ENCODE measurements at regions not wholly inside any gene's neighbourhood (a gene's known extent, or its start where the extent isn't known, plus 50 kb on each side); places are given as distances from the start of the nearest gene placed in this dataset.
A peak's percentile ranks its signal among the peaks of the same experiment; 100 is the strongest.

- Histone ChIP-seq H3K4me1 (no peaks in the 10 kb centered on the region), H3K9me3 (no peaks in the 10 kb centered on the region), H3K27me3 (no peaks in the 10 kb centered on the region), H3K27ac (no peak overlapping the region), H3K36me3 (no peaks in the 10 kb centered on the region), H3K4me3 (no peak overlapping the region)
- ATAC-seq (ENCODE audit: low FRiP score in 2 of 2) (no peak), DNase-seq (no peak)
- TF ChIP-seq CTCF (IDR thresholded peaks at IDR 0.05): no peak
- TF ChIP-seq POLR2A (IDR thresholded peaks at IDR 0.05): no peak
- WGBS, 2 donors: 92 to 94% methylated on average over 6 to 12 of the region's 12 CpGs
These were observed 130.8 kb downstream of the ZBTB18 start for GRCh38 chr1:244181867-244182266.

DNA sequence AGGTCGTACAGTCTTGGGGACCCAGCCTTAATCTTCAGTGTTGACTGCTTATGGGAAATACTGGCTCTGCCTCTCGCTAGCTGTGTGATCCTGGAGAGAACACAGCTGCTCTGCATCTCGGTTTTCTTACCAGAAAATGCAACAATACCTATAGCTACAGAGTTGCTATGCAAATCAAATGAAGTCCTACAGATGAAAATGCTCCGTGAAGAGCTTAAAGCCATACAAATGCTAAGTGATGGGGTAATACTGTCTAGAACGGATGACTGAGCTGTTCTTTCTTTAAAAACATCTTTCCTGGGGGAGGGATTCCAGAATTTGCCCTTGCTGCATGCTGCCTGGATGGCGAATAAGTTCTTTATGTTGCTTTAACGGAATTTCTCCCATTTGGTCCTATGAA, 132.0 kb downstream of the ZBTB18 start:
- Histone ChIP-seq H3K9me3 (no peaks in the 10 kb centered on the region), H3K4me3 (no peak overlapping the region), H3K4me1 (no peaks in the 10 kb centered on the region), H3K27ac (no peak overlapping the region), H3K36me3 (no peaks in the 10 kb centered on the region), H3K27me3 (no peaks in the 10 kb centered on the region)
- DNase-seq (no peak), ATAC-seq (ENCODE audit: low FRiP score in 2 of 2) (no peak)
- WGBS, 2 donors: 81 to 82% methylated on average over 7 of the region's 7 CpGs
- no peak for TF ChIP-seq POLR2A (IDR thresholded peaks at IDR 0.05)
- TF ChIP-seq POLR2AphosphoS5 (IDR thresholded peaks at IDR 0.05): no peak
- TF ChIP-seq EP300 (IDR thresholded peaks at IDR 0.05): no peak
- no peak for TF ChIP-seq CTCF (IDR thresholded peaks at IDR 0.05)

GRCh38 chr1:244186372-244186771, 135.3 kb downstream of the ZBTB18 start:
- DNase-seq: no peak
- no peak overlapping the region for H3K27ac ChIP-seq
- no peak overlapping the region for H3K4me3 ChIP-seq
- H3K9me3 ChIP-seq: peaks cover 0 to 7% (median 0%) of the 10 kb centered on the region in 4 donors
- TF ChIP-seq POLR2AphosphoS5 (IDR thresholded peaks at IDR 0.05): no peak
- no peak for TF ChIP-seq CTCF (IDR thresholded peaks at IDR 0.05)
- TF ChIP-seq EP300 (IDR thresholded peaks at IDR 0.05): no peak
- TF ChIP-seq POLR2A (IDR thresholded peaks at IDR 0.05): no peak
- no peaks in the 10 kb centered on the region for H3K36me3 ChIP-seq
- no peaks in the 10 kb centered on the region for H3K27me3 ChIP-seq
- H3K4me1 ChIP-seq: no peaks in the 10 kb centered on the region
- WGBS, 2 donors: 90% methylated on average over 10 of the region's 10 CpGs
- ATAC-seq (ENCODE audit: low FRiP score in 2 of 2): no peak

DNA sequence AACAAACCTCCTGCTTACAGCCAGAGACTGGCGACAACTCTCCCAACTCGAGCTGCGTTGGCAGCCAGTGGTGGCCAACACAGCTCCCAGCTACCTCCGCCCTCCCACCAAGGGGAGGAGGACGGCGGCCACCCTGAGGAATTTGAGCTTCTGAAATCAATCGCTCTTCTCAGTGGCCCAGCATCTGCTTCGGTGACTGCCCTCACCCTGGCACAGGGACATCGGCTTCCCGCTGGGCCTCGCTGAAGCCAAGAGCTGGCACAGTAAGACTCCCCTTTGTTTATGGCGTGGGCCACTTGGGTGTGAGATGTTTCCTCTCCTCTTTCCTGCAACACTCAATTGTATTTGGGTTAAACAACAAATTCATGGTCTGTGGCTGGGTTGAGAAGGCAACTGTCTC, 136.2 kb downstream of the ZBTB18 start:
- H3K9me3 ChIP-seq: peaks cover 0 to 7% (median 0%) of the 10 kb centered on the region in 4 donors
- no peak overlapping the region for H3K27ac ChIP-seq
- 70 to 78% methylated on average over 11 to 12 of the region's 12 CpGs for WGBS, 2 donors
- no peaks in the 10 kb centered on the region for H3K4me1 ChIP-seq
- H3K4me3 ChIP-seq: no peak overlapping the region
- TF ChIP-seq EP300 (IDR thresholded peaks at IDR 0.05) (no peak), POLR2A (IDR thresholded peaks at IDR 0.05) (no peak), CTCF (IDR thresholded peaks at IDR 0.05) (no peak)
- H3K36me3 ChIP-seq: no peaks in the 10 kb centered on the region
- ATAC-seq (ENCODE audit: low FRiP score in 2 of 2) (no peak), DNase-seq (peak in 1 of 2 donors; percentile 43)
- no peaks in the 10 kb centered on the region for H3K27me3 ChIP-seq

DNA sequence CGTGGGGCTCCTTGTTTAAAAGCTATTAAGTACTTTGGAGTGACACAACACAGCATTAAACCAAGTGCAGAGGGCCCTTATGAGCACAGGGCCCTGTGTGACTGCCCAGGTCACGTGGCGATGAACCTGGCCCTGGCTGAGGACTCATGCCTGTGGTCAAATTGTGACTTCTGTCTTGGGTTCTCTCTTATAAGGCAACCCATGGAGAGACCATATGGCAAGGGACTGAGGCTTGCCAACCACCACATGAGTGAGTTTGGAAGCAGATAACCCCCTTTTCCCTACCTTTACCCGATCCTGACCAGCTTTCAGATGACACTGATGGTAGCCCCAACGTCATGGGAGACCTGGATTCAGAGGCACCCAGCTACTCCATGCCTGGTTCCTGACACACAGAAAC, 140.5 kb downstream of the ZBTB18 start:
- no peak for DNase-seq
- H3K9me3 ChIP-seq: peaks cover 0 to 7% (median 0%) of the 10 kb centered on the region in 4 donors
- H3K4me1 ChIP-seq: no peaks in the 10 kb centered on the region
- WGBS, 2 donors: 86 to 91% methylated on average over 5 of the region's 5 CpGs
- H3K27me3 ChIP-seq: no peaks in the 10 kb centered on the region
- ATAC-seq (ENCODE audit: low FRiP score in 2 of 2): no peak
- H3K36me3 ChIP-seq: no peaks in the 10 kb centered on the region
- H3K27ac ChIP-seq: no peak overlapping the region
- TF ChIP-seq CTCF (IDR thresholded peaks at IDR 0.05) (no peak), POLR2A (IDR thresholded peaks at IDR 0.05) (no peak), POLR2AphosphoS5 (IDR thresholded peaks at IDR 0.05) (no peak), EP300 (IDR thresholded peaks at IDR 0.05) (no peak)
- H3K4me3 ChIP-seq: no peak overlapping the region

Data from upper lobe of left lung (tissue), 6 donors.